Endodermal cell (in vitro differentiated cells): ENCODE measurements at regions not wholly inside any gene's neighbourhood (a gene's known extent, or its start where the extent isn't known, plus 50 kb on each side); places are given as distances from the start of the nearest gene placed in this dataset.

Experiments
- DNase-seq: peaks from one replicate; pipeline ENCODE4 v3.0.0-alpha.2; 2017
- H3K27ac ChIP-seq: 2 replicates; pipeline ENCODE4 v1.5.1; 2013; ENCODE audit warnings: mild to moderate bottlenecking, low read depth, low read length, moderate library complexity
- H3K27me3 ChIP-seq: 2 replicates; pipeline ENCODE4 v1.6.1; 2013; ENCODE audit warnings: mild to moderate bottlenecking, low read length, moderate library complexity; ENCODE audit not compliant: insufficient read depth, control insufficient read depth, poor library complexity, severe bottlenecking
- H3K36me3 ChIP-seq: 2 replicates; pipeline ENCODE4 v1.7.0; 2013; ENCODE audit warnings: mild to moderate bottlenecking, low read length, moderate library complexity; ENCODE audit not compliant: control insufficient read depth, insufficient read depth
- H3K4me1 ChIP-seq: one replicate; pipeline ENCODE4 v1.7.0; 2013; ENCODE audit warnings: low read length; ENCODE audit not compliant: control insufficient read depth, insufficient read depth
- H3K4me3 ChIP-seq: 2 replicates; pipeline ENCODE4 v1.5.1; 2013; ENCODE audit warnings: mild to moderate bottlenecking, low read length, moderate library complexity
- H3K9ac ChIP-seq: 2 replicates; pipeline ENCODE4 v1.6.1; 2013; ENCODE audit warnings: mild to moderate bottlenecking, low read length, moderate library complexity; ENCODE audit not compliant: poor library complexity, severe bottlenecking; ENCODE audit errors: extremely low read depth
- H3K9me3 ChIP-seq: 2 replicates; pipeline ENCODE4 v1.6.1; 2013; ENCODE audit warnings: mild to moderate bottlenecking, low read length, moderate library complexity; ENCODE audit not compliant: control insufficient read depth
- H3K27ac Mint-ChIP-seq: 2 replicates; pipeline ENCODE4 v1.8.0; 2020; ENCODE audit warnings: mixed read lengths
- H3K27me3 Mint-ChIP-seq: 2 replicates; pipeline ENCODE4 v1.8.0; 2021; ENCODE audit warnings: mild to moderate bottlenecking, mixed read lengths; ENCODE audit not compliant: insufficient read depth
- H3K36me3 Mint-ChIP-seq: 2 replicates; pipeline ENCODE4 v1.8.0; 2020; ENCODE audit warnings: low read depth, mixed read lengths
- H3K4me1 Mint-ChIP-seq: 2 replicates; pipeline ENCODE4 v1.8.0; 2020; ENCODE audit warnings: mixed read lengths
- H3K4me3 Mint-ChIP-seq: 2 replicates; pipeline ENCODE4 v1.8.0; 2020; ENCODE audit warnings: mild to moderate bottlenecking, moderate library complexity, mixed read lengths
- H3K9me3 Mint-ChIP-seq: 2 replicates; pipeline ENCODE4 v1.8.0; 2020; ENCODE audit warnings: mild to moderate bottlenecking, mixed read lengths
- WGBS, 2 experiments: methylation state at CpG; one replicate each; pipeline versions ENCODE4 v1.1.5 to v1.1.7; 2013; ENCODE audit warnings: missing lambda C conversion rate in 2 of 2, mixed read lengths in 1 of 2; ENCODE audit not compliant: insufficient coverage in 1 of 2, insufficient read length in 1 of 2; 5-methylcytosine and 5-hydroxymethylcytosine counted together
- TF ChIP-seq, protein P1 (sequence below): fragments of 200-600 bp; sonication (generic); conservative IDR thresholded peaks from 2 replicates; pipeline ENCODE4 v1.5.0; 2021; ENCODE audit warnings: antibody characterized with exemption, mild to moderate bottlenecking

- no peaks in the 10 kb centered on the region for H3K9me3 Mint-ChIP-seq
- H3K4me3 Mint-ChIP-seq: no peak overlapping the region
- H3K36me3 Mint-ChIP-seq: no peaks in the 10 kb centered on the region
- H3K4me1 Mint-ChIP-seq: no peaks in the 10 kb centered on the region
- Histone ChIP-seq H3K4me3 (no peak overlapping the region), H3K9ac (no peak overlapping the region), H3K27me3 (no peaks in the 10 kb centered on the region), H3K27ac (no peak overlapping the region), H3K9me3 (no peaks in the 10 kb centered on the region), H3K4me1 (no peaks in the 10 kb centered on the region), H3K36me3 (no peaks in the 10 kb centered on the region)
- TF ChIP-seq, protein P1, sequence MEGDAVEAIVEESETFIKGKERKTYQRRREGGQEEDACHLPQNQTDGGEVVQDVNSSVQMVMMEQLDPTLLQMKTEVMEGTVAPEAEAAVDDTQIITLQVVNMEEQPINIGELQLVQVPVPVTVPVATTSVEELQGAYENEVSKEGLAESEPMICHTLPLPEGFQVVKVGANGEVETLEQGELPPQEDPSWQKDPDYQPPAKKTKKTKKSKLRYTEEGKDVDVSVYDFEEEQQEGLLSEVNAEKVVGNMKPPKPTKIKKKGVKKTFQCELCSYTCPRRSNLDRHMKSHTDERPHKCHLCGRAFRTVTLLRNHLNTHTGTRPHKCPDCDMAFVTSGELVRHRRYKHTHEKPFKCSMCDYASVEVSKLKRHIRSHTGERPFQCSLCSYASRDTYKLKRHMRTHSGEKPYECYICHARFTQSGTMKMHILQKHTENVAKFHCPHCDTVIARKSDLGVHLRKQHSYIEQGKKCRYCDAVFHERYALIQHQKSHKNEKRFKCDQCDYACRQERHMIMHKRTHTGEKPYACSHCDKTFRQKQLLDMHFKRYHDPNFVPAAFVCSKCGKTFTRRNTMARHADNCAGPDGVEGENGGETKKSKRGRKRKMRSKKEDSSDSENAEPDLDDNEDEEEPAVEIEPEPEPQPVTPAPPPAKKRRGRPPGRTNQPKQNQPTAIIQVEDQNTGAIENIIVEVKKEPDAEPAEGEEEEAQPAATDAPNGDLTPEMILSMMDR: no peak
- DNase-seq: peak; percentile 51
- 83% methylated on average over 5 to 13 of the region's 14 CpGs for WGBS, 2 experiments
- H3K27me3 Mint-ChIP-seq: peaks cover 8% of the 10 kb centered on the region
- H3K27ac Mint-ChIP-seq: no peak overlapping the region
These were observed 104.3 kb upstream of the TNRC6C start for GRCh38 chr17:77854083-77854758.

GRCh38 chr17:77854759-77855745 lies 103.5 kb upstream of the TNRC6C start:
- peak; percentile 40 for DNase-seq
- H3K4me1 Mint-ChIP-seq: no peaks in the 10 kb centered on the region
- WGBS, 2 experiments: 91 to 94% methylated on average over 14 to 20 of the region's 20 CpGs
- H3K27ac ChIP-seq: no peak overlapping the region
- TF ChIP-seq, protein P1: no peak
- no peak overlapping the region for H3K9ac ChIP-seq
- no peak overlapping the region for H3K4me3 Mint-ChIP-seq
- no peaks in the 10 kb centered on the region for H3K9me3 Mint-ChIP-seq
- no peaks in the 10 kb centered on the region for H3K27me3 ChIP-seq
- H3K27ac Mint-ChIP-seq: no peak overlapping the region
- H3K36me3 ChIP-seq: no peaks in the 10 kb centered on the region
- peaks cover 12% of the 10 kb centered on the region for H3K27me3 Mint-ChIP-seq
- H3K4me1 ChIP-seq: no peaks in the 10 kb centered on the region
- no peak overlapping the region for H3K4me3 ChIP-seq
- no peaks in the 10 kb centered on the region for H3K36me3 Mint-ChIP-seq
- no peaks in the 10 kb centered on the region for H3K9me3 ChIP-seq

- no peaks in the 10 kb centered on the region for H3K36me3 ChIP-seq
- 91% methylated on average over 10 to 20 of the region's 20 CpGs for WGBS, 2 experiments
- Mint-ChIP-seq H3K9me3 (no peaks in the 10 kb centered on the region), H3K4me3 (no peak overlapping the region), H3K27me3 (peaks cover 12% of the 10 kb centered on the region), H3K36me3 (no peaks in the 10 kb centered on the region), H3K4me1 (no peaks in the 10 kb centered on the region), H3K27ac (no peak overlapping the region)
- H3K9ac ChIP-seq: no peak overlapping the region
- H3K4me3 ChIP-seq: no peak overlapping the region
- H3K27ac ChIP-seq: no peak overlapping the region
- no peaks in the 10 kb centered on the region for H3K27me3 ChIP-seq
- H3K4me1 ChIP-seq: no peaks in the 10 kb centered on the region
- H3K9me3 ChIP-seq: no peaks in the 10 kb centered on the region
- DNase-seq: peak; percentile 48
- TF ChIP-seq, protein P1: no peak
These were observed 101.8 kb upstream of the TNRC6C start for GRCh38 chr17:77856551-77857305.
